ENCODE measurements at regions not wholly inside any gene's neighbourhood (a gene's known extent, or its start where the extent isn't known, plus 50 kb on each side); places are given as distances from the start of the nearest gene placed in this dataset.

GRCh38 chr12:115207216-115207915 lies 523.4 kb upstream of the TBX3 start:
- DNase-seq, result no peak
- intact Hi-C loops (cut with DNase I; ENCODE audit: low total_unique reads), result no loop called here

GRCh38 chr12:115206801-115207200 lies 522.8 kb upstream of the TBX3 start:
- TF ChIP-seq POLR2A (IDR thresholded peaks at IDR 0.05) (no peak), CTCF (IDR thresholded peaks at IDR 0.05 in 4 of 5, conservative IDR thresholded peaks at IDR 0.05 in 1 of 5) (no peak)
- in situ Hi-C loops (cut with MboI; ENCODE audit: low sequenced_read_pairs in 4 of 4), result no loop called here
- Histone ChIP-seq H3K9me3 (no peaks in the 10 kb centered on the region), H3K36me3 (no peaks in the 10 kb centered on the region), H3K4me1 (peaks cover 0 to 14% of the 10 kb centered on the region in 2 donors), H3K4me3 (no peak overlapping the region), H3K27me3 (no peaks in the 10 kb centered on the region), H3K27ac (no peak overlapping the region)
- no peak for ATAC-seq
- intact Hi-C loops (cut with DNase I; ENCODE audit: low total_unique reads), result no loop called here
- DNase-seq, result no peak

More at GRCh38 chr12:115207216-115207915, 523.4 kb upstream of the TBX3 start:
- H3K9me3 ChIP-seq, result no peaks in the 10 kb centered on the region
- peaks cover 0 to 14% of the 10 kb centered on the region in 2 donors for H3K4me1 ChIP-seq
- in situ Hi-C loops (cut with MboI; ENCODE audit: low sequenced_read_pairs in 4 of 4), result no loop called here
- no peak for TF ChIP-seq CTCF (IDR thresholded peaks at IDR 0.05 in 4 of 5, conservative IDR thresholded peaks at IDR 0.05 in 1 of 5)
- TF ChIP-seq POLR2A (IDR thresholded peaks at IDR 0.05), result no peak
- no peak overlapping the region for H3K4me3 ChIP-seq
- no peaks in the 10 kb centered on the region for H3K36me3 ChIP-seq
- no peaks in the 10 kb centered on the region for H3K27me3 ChIP-seq
- ATAC-seq, result no peak
- H3K27ac ChIP-seq, result no peak overlapping the region

GRCh38 chr12:115205755-115206308 lies 521.9 kb upstream of the TBX3 start:
- no peak for TF ChIP-seq CTCF (IDR thresholded peaks at IDR 0.05 in 4 of 5, conservative IDR thresholded peaks at IDR 0.05 in 1 of 5)
- TF ChIP-seq POLR2A (IDR thresholded peaks at IDR 0.05), result no peak
- H3K27ac ChIP-seq, result no peak overlapping the region
- intact Hi-C loops (cut with DNase I; ENCODE audit: low total_unique reads), result no loop called here
- ATAC-seq (no peak), DNase-seq (no peak)
- H3K9me3 ChIP-seq, result no peaks in the 10 kb centered on the region
- H3K27me3 ChIP-seq, result no peaks in the 10 kb centered on the region
- H3K4me3 ChIP-seq, result no peak overlapping the region
- in situ Hi-C loops (cut with MboI; ENCODE audit: low sequenced_read_pairs in 4 of 4), result no loop called here
- H3K4me1 ChIP-seq, result peaks cover 0 to 12% of the 10 kb centered on the region in 2 donors
- H3K36me3 ChIP-seq, result no peaks in the 10 kb centered on the region

GRCh38 chr12:115204957-115205754 lies 521.2 kb upstream of the TBX3 start:
- H3K4me1 ChIP-seq, result peaks cover 0 to 9% of the 10 kb centered on the region in 2 donors
- no peak overlapping the region for H3K27ac ChIP-seq
- no peaks in the 10 kb centered on the region for H3K27me3 ChIP-seq
- H3K9me3 ChIP-seq, result no peaks in the 10 kb centered on the region
- no peak overlapping the region for H3K4me3 ChIP-seq
- no peaks in the 10 kb centered on the region for H3K36me3 ChIP-seq
- no peak for ATAC-seq
- DNase-seq, result no peak
- in situ Hi-C loops (cut with MboI; ENCODE audit: low sequenced_read_pairs in 4 of 4), result no loop called here
- intact Hi-C loops (cut with DNase I; ENCODE audit: low total_unique reads), result no loop called here
- TF ChIP-seq POLR2A (IDR thresholded peaks at IDR 0.05), result no peak
- TF ChIP-seq CTCF (IDR thresholded peaks at IDR 0.05 in 4 of 5, conservative IDR thresholded peaks at IDR 0.05 in 1 of 5), result no peak

Measured in gastrocnemius medialis (tissue), 4 donors.